ENCODE measurements at regions not wholly inside any gene's neighbourhood (a gene's known extent, or its start where the extent isn't known, plus 50 kb on each side); places are given as distances from the start of the nearest gene placed in this dataset.

GRCh38 chr5:91906027-91906426 is 522.9 kb upstream of the ARRDC3 start:
- DNase-seq (ENCODE audit: low read depth) = no peak

GRCh38 chr5:91898898-91899297 is 515.8 kb upstream of the ARRDC3 start:
- DNase-seq (ENCODE audit: low read depth) = no peak

- no peak for DNase-seq (ENCODE audit: low read depth)
These were observed 514.9 kb upstream of the ARRDC3 start for GRCh38 chr5:91898019-91898418.

- DNase-seq (ENCODE audit: low read depth) = no peak
These were observed 505.7 kb upstream of the ARRDC3 start for GRCh38 chr5:91888810-91889209.

GRCh38 chr5:91885291-91886265 is 502.5 kb upstream of the ARRDC3 start:
- no peak for DNase-seq (ENCODE audit: low read depth)

GRCh38 chr5:91884036-91884435 is 500.9 kb upstream of the ARRDC3 start:
- DNase-seq (ENCODE audit: low read depth) = no peak

GRCh38 chr5:91875196-91875779 is 492.2 kb upstream of the ARRDC3 start:
- no peak for DNase-seq (ENCODE audit: low read depth)

- no peak for DNase-seq (ENCODE audit: low read depth)
These were observed 484.7 kb upstream of the ARRDC3 start for GRCh38 chr5:91867799-91868198.

- DNase-seq (ENCODE audit: low read depth) = no peak
These were observed 482.8 kb upstream of the ARRDC3 start for GRCh38 chr5:91865915-91866314.

- no peak for DNase-seq (ENCODE audit: low read depth)
These were observed 481.8 kb upstream of the ARRDC3 start for GRCh38 chr5:91864962-91865361.

- no peak for DNase-seq (ENCODE audit: low read depth)
These were observed 468.6 kb upstream of the ARRDC3 start for GRCh38 chr5:91851670-91852069.

- peak; percentile 7 for DNase-seq (ENCODE audit: low read depth)
These were observed 466.9 kb upstream of the ARRDC3 start for GRCh38 chr5:91850031-91850430.

- DNase-seq (ENCODE audit: low read depth) = no peak
These were observed 466.0 kb upstream of the ARRDC3 start for GRCh38 chr5:91849069-91849468.

- DNase-seq (ENCODE audit: low read depth) = peak; percentile 40
These were observed 465.3 kb upstream of the ARRDC3 start for GRCh38 chr5:91848453-91848852.

- no peak for DNase-seq (ENCODE audit: low read depth)
These were observed 458.3 kb upstream of the ARRDC3 start for GRCh38 chr5:91841423-91841822.

- DNase-seq (ENCODE audit: low read depth) = no peak
These were observed 457.3 kb upstream of the ARRDC3 start for GRCh38 chr5:91840412-91840811.

- no peak for DNase-seq (ENCODE audit: low read depth)
These were observed 456.6 kb upstream of the ARRDC3 start for GRCh38 chr5:91839721-91840120.

GRCh38 chr5:91839233-91839632 is 456.1 kb upstream of the ARRDC3 start:
- no peak for DNase-seq (ENCODE audit: low read depth)

GRCh38 chr5:91830361-91830953 is 447.3 kb upstream of the ARRDC3 start:
- DNase-seq (ENCODE audit: low read depth) = no peak

- no peak for DNase-seq (ENCODE audit: low read depth)
These were observed 442.5 kb upstream of the ARRDC3 start for GRCh38 chr5:91825618-91826017.

- no peak for DNase-seq (ENCODE audit: low read depth)
These were observed 441.3 kb upstream of the ARRDC3 start for GRCh38 chr5:91824406-91824805.

- no peak for DNase-seq (ENCODE audit: low read depth)
These were observed 437.8 kb upstream of the ARRDC3 start for GRCh38 chr5:91820874-91821273.

Data from myocyte (in vitro differentiated cells).